GM12874 (cell line): ENCODE measurements at regions not wholly inside any gene's neighbourhood (a gene's known extent, or its start where the extent isn't known, plus 50 kb on each side); places are given as distances from the start of the nearest gene placed in this dataset.

Experiments
- TF ChIP-seq, protein P1 (sequence below): IDR thresholded peaks from 2 replicates; pipeline ENCODE4 v1.5.1; 2011; ENCODE audit warnings: low read depth, mild to moderate bottlenecking, control low read depth, low read length, moderate library complexity; ENCODE audit not compliant: insufficient read depth

DNA sequence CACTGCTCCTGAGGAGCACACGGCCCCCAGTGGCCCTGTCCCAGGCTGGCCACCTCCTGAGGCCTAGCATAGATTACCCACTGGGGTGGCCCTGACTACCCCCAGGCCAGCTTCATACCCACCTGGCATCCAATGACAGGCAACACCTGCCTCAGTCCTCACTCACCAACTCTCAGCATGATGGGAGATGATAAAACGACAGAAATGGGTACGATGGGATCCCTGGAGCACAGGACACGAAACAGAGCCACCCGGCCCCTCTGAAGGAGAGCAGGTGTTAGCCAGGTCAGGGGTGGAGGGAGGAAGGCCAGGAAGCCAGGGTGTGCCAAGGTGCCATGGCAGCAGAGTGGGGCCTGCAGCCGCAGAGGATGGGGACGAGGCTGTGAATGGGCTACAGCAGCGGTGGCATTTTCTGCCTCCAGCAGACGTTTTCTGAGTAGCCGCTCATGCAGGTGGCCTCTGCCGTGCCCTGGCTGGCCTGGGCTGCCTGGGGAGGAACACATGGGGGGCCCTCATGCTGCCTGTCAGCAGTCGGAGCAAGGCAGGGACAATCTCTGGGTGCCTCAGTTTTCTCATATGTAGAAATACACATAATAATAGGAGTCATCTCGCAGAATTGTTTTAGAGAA lies 50.2 kb upstream of the FGF3 start:
- TF ChIP-seq, protein P1, sequence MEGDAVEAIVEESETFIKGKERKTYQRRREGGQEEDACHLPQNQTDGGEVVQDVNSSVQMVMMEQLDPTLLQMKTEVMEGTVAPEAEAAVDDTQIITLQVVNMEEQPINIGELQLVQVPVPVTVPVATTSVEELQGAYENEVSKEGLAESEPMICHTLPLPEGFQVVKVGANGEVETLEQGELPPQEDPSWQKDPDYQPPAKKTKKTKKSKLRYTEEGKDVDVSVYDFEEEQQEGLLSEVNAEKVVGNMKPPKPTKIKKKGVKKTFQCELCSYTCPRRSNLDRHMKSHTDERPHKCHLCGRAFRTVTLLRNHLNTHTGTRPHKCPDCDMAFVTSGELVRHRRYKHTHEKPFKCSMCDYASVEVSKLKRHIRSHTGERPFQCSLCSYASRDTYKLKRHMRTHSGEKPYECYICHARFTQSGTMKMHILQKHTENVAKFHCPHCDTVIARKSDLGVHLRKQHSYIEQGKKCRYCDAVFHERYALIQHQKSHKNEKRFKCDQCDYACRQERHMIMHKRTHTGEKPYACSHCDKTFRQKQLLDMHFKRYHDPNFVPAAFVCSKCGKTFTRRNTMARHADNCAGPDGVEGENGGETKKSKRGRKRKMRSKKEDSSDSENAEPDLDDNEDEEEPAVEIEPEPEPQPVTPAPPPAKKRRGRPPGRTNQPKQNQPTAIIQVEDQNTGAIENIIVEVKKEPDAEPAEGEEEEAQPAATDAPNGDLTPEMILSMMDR, result no peak

DNA sequence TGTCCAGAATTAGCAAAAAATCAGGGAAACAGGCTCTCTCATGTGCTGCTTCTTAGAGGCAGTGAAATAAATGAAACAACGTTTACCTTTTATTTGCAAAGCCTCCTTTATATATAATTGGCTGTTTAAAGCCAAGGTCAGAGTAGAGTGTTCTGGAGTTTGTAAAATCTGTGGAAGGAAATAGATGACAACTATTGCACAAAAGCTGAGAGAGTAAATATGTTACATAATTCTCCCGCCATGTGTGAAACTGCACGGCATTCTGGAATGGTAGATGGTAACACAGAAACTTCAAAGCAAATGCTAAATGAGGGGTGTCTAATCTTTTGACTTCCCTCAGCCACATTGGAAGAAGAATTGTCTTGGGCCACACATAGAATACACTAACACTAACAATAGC lies 51.5 kb upstream of the FGF3 start:
- TF ChIP-seq, protein P1, result no peak

DNA sequence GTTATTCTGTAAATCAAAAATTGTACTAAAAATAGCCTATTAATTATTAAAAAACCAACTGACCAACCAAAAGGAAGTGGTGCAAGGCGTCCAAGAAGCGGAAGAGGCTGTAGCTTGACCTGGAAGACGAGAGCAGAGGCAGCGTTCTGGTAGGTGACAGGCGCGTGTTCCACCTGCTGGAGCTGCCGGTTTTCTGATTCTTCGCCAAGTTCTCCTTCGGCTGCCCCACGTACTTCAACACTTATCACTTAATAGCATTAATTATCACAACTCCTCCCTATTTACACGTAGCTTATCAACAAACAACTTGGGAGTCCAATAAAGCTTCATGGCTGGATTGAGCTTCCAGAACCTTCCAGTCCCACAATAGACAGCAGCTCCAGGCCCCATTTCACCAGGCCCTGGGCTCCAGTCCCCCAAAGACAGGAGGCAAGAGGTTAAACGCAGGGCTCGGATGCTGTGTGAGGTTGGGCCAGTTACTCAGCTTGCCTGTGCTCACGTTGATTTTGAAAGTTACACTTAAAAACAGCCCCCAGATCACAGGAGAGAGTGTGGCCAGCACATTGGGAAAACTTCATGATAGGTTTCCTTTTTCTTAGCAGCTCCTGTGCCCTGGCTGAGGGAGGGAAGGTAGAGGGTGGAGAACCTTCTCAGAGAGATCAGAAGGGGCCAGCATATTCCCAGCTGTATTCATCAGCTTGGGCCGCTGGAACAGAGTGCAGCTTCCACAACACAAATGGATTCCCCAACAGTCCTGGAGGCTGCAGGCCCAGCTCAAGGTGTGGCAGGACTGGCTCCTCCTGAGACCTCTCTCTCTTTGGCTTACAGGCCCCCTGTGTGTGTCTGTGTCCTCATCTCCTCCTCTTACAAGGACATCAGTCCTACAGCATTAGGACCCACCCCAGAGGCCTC lies 54.2 kb upstream of the FGF3 start:
- TF ChIP-seq, protein P1, result no peak

DNA sequence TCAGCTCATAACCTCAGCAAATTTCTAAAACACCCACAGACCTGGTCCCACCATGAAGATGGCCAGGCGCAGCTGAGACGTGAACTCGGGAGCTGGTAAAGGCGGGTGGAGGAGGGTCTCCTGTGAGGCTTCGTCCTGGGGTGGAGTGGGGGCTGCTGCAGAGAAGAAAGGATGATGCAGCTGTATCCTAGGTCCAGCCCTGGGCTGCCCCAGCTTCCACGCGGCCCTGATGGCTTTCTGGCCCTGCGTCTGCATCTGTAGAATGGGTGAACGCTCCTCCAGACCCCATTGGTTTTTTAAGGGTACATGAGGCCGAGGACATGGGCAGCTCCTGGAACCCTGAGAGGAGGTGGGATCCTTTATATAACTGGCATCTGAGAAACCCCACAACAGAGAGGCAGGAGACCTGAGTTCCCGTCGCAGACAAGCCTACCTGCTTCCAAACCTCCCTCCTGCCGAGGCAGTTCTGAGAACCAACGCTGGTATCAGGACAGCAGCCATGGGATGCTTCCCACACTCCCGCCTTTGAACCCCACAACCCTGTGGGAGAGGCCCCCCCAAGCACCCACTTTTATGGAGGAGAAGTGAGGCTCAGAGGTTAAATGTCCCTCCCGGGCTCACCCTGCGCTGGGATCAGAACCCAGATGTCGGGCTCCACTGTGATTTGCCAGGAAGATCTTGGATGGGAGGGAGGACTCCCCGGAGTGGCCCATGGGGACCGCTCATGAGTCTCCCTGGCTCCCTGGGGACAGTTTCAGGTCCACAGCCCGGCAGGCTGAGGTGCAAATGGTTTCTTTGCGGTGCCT lies 55.2 kb upstream of the FGF3 start:
- TF ChIP-seq, protein P1, result no peak

DNA sequence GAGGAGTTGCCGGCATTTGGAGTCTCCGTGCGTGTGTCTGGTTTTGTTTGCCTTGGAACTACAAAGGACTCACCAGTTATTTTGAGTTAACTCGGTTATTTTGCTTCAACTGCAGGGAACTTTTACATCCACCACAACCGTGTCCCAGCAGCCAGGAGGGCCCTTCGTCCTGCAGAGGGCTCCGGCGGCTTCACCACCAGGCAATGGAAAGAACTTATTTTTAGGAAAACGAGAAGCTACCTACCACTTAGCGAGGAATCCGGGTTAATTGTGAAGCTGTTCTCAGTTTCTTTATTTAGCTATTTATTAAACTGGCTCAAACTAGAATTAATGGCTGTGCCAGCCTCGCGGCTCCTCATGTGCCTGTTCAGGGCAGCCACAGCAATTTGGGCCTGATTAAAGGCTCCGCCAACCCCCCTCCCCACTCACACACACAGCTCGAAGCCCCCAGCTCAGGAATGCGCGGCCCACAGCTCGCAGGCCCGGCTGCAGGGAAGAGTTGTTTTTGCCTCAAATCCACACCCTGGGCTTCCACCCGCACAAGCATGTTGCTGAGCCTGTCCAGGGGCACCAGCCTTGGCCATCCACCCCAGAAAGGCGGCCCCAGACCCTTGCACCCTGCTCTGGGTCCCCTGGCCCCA lies 55.9 kb upstream of the FGF3 start:
- TF ChIP-seq, protein P1, result no peak

DNA sequence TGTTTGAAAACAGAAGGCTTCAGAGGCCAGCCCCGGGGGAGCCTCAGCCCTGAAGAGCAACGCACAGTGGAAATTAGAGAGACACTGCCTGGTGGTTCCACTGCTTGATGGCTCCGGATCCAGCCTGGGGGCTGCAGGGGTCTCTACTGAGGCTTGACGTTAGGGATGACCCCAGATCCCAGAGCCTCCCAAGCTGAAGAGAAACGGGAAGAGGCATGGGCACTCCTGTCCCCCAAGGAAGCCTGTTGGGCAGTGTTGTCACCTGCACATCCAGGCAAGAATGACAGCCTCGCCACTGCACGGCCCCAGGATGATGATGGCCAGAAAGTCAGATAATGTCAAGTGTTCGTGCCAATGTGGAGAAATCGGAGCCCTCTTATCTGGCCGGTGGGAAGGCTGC lies 56.8 kb upstream of the FGF3 start:
- TF ChIP-seq, protein P1, result no peak
